ENCODE measurements at regions not wholly inside any gene's neighbourhood (a gene's known extent, or its start where the extent isn't known, plus 50 kb on each side); places are given as distances from the start of the nearest gene placed in this dataset.

- no peak for DNase-seq
- Histone ChIP-seq H3K79me2 (ENCODE audit: control insufficient read depth, insufficient read depth, low read length) (no peaks in the 10 kb centered on the region), H3K36me3 (replicated peaks in 1 of 2; ENCODE audit: control extremely low read depth in 1 of 2, control insufficient read depth in 1 of 2, extremely low read depth in 1 of 2, insufficient read depth in 2 of 2, low read length in 1 of 2) (no peaks in the 10 kb centered on the region), H3K9me3 (ENCODE audit: control extremely low read depth in 1 of 3, control insufficient read depth in 2 of 3, insufficient read depth in 1 of 3, low read length in 2 of 3) (no peaks in the 10 kb centered on the region), H3K4me2 (replicated peaks; ENCODE audit: low read depth, low read length, poor library complexity, severe bottlenecking) (no peak overlapping the region), H3K4me3 (ENCODE audit: control extremely low read depth in 1 of 5, extremely low read depth in 1 of 5, insufficient read depth in 1 of 5, low read depth in 2 of 5, low read length in 4 of 5) (no peak overlapping the region), H3K27me3 (replicated peaks in 1 of 4; ENCODE audit: control extremely low read depth in 1 of 4, control insufficient read depth in 3 of 4, insufficient read depth in 4 of 4, low read length in 3 of 4) (no peaks in the 10 kb centered on the region), H3K4me1 (ENCODE audit: control insufficient read depth in 2 of 2, insufficient read depth in 2 of 2, low read length in 2 of 2) (peaks cover 0 to 3% of the 10 kb centered on the region in 2 donors), H4K20me1 (ENCODE audit: control insufficient read depth, insufficient read depth, low read length, poor library complexity, severe bottlenecking) (no peaks in the 10 kb centered on the region), H3K9ac (ENCODE audit: low read length) (no peak overlapping the region), H3K27ac (ENCODE audit: low read length in 2 of 2) (no peak overlapping the region), H2AFZ (ENCODE audit: insufficient read depth, low read depth, low read length, poor library complexity, severe bottlenecking) (no peak overlapping the region)
- Mint-ChIP-seq H3K4me1 (no peaks in the 10 kb centered on the region), H3K27me3 (no peaks in the 10 kb centered on the region), H3K9me3 (ENCODE audit: insufficient read depth) (no peaks in the 10 kb centered on the region), H3K4me3 (no peak overlapping the region), H3K27ac (no peak overlapping the region)
- intact Hi-C loops (cut with micrococcal nuclease): no loop called here
- 100% methylated on average over 1 of the region's 6 CpGs for WGBS (ENCODE audit: insufficient coverage)
- ChIA-PET CTCF (interaction anchor here (1.7 kb wide), 1 partner anchor 18 kb away, joined by 4 read pairs; no protein-coding TSS in a partner anchor), POLR2A (no interaction called here)
- TF ChIP-seq EZH2 (IDR thresholded peaks at IDR 0.05; ENCODE audit: borderline replicate concordance, insufficient read depth, low read depth, low read length, poor library complexity, severe bottlenecking): no peak
- TF ChIP-seq CTCF (IDR thresholded peaks at IDR 0.05): no peak
- ATAC-seq (ENCODE audit: low read depth): no peak
Observed at GRCh38 chr9:82588301-82589180, 474.4 kb downstream of the RASEF start.

- no peak overlapping the region for H3K4me3 ChIP-seq (ENCODE audit: control extremely low read depth in 1 of 5, extremely low read depth in 1 of 5, insufficient read depth in 1 of 5, low read depth in 2 of 5, low read length in 4 of 5)
- H3K27ac ChIP-seq (ENCODE audit: low read length in 2 of 2): no peak overlapping the region
- H3K9ac ChIP-seq (ENCODE audit: low read length): no peak overlapping the region
- no peak for TF ChIP-seq EZH2 (IDR thresholded peaks at IDR 0.05; ENCODE audit: borderline replicate concordance, insufficient read depth, low read depth, low read length, poor library complexity, severe bottlenecking)
- TF ChIP-seq CTCF (IDR thresholded peaks at IDR 0.05): no peak
- no peaks in the 10 kb centered on the region for H4K20me1 ChIP-seq (ENCODE audit: control insufficient read depth, insufficient read depth, low read length, poor library complexity, severe bottlenecking)
- Mint-ChIP-seq H3K27ac (no peak overlapping the region), H3K4me1 (no peaks in the 10 kb centered on the region), H3K4me3 (no peak overlapping the region), H3K27me3 (no peaks in the 10 kb centered on the region), H3K9me3 (ENCODE audit: insufficient read depth) (no peaks in the 10 kb centered on the region)
- no CpG with 5 or more reads among the region's 3 CpGs for WGBS (ENCODE audit: insufficient coverage)
- ChIA-PET CTCF (no interaction called here), POLR2A (no interaction called here)
- H3K36me3 ChIP-seq (replicated peaks in 1 of 2; ENCODE audit: control extremely low read depth in 1 of 2, control insufficient read depth in 1 of 2, extremely low read depth in 1 of 2, insufficient read depth in 2 of 2, low read length in 1 of 2): no peaks in the 10 kb centered on the region
- intact Hi-C loops (cut with micrococcal nuclease): no loop called here
- no peaks in the 10 kb centered on the region for H3K27me3 ChIP-seq (replicated peaks in 1 of 4; ENCODE audit: control extremely low read depth in 1 of 4, control insufficient read depth in 3 of 4, insufficient read depth in 4 of 4, low read length in 3 of 4)
- peaks cover 0 to 4% of the 10 kb centered on the region in 2 donors for H3K4me1 ChIP-seq (ENCODE audit: control insufficient read depth in 2 of 2, insufficient read depth in 2 of 2, low read length in 2 of 2)
- H2AFZ ChIP-seq (ENCODE audit: insufficient read depth, low read depth, low read length, poor library complexity, severe bottlenecking): no peak overlapping the region
- DNase-seq (no peak), ATAC-seq (ENCODE audit: low read depth) (no peak)
- no peaks in the 10 kb centered on the region for H3K9me3 ChIP-seq (ENCODE audit: control extremely low read depth in 1 of 3, control insufficient read depth in 2 of 3, insufficient read depth in 1 of 3, low read length in 2 of 3)
- no peaks in the 10 kb centered on the region for H3K79me2 ChIP-seq (ENCODE audit: control insufficient read depth, insufficient read depth, low read length)
- no peak overlapping the region for H3K4me2 ChIP-seq (replicated peaks; ENCODE audit: low read depth, low read length, poor library complexity, severe bottlenecking)
Observed at GRCh38 chr9:82590845-82591244, 472.1 kb downstream of the RASEF start.
